HS-5 (cell line): ENCODE measurements at regions not wholly inside any gene's neighbourhood (a gene's known extent, or its start where the extent isn't known, plus 50 kb on each side); places are given as distances from the start of the nearest gene placed in this dataset.
"Not testable (repeated sequence)": the region's sequence is repeated elsewhere in the genome, so short reads cannot be mapped to it uniquely, and the experiment has no call there.

Source experiments
- DNase-seq: peaks from one replicate; pipeline ENCODE4 v3.0.0-alpha.2; 2012; ENCODE audit warnings: low read depth

GRCh38 chr20:53748176-53748575, 154.5 kb upstream of the ZNF217 start:
- no peak for DNase-seq

GRCh38 chr20:53743607-53744260, 150.1 kb upstream of the ZNF217 start:
- DNase-seq = no peak

DNA sequence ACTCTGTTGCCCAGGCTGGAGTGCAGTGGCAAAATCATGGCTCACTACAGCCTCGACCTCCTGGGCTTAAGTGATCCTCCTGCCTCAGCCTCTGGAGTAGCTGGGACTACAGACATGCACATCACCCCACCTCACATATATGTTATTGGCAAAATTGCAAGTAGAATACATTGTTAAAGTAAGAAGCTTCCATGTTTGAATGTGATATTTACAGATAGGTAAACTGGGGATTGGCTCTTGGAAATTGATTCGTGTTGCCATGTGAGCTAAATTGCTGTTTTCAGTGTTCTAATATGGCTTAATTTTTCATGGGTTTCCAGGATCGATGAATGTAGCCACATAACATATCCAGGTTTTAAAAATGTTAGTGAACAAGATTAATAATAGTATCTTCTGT, 149.0 kb upstream of the ZNF217 start:
- DNase-seq = no peak

DNA sequence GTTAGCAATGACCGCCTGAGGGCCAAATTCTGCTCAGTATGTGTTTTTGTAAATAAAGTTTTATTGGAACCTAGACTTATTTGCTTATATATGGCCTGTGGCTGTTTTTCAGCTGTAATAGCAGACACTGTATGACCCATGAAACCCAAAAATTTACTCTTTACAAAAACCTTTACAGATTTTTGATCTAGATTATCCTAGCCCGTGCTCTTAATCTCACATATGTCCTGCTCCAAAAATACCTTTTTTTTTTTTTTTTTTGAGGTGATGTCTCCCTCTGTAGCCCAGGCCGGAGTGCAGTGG, 148.0 kb upstream of the ZNF217 start:
- no peak for DNase-seq

GRCh38 chr20:53739799-53740785, 146.5 kb upstream of the ZNF217 start:
- no peak for DNase-seq

DNA sequence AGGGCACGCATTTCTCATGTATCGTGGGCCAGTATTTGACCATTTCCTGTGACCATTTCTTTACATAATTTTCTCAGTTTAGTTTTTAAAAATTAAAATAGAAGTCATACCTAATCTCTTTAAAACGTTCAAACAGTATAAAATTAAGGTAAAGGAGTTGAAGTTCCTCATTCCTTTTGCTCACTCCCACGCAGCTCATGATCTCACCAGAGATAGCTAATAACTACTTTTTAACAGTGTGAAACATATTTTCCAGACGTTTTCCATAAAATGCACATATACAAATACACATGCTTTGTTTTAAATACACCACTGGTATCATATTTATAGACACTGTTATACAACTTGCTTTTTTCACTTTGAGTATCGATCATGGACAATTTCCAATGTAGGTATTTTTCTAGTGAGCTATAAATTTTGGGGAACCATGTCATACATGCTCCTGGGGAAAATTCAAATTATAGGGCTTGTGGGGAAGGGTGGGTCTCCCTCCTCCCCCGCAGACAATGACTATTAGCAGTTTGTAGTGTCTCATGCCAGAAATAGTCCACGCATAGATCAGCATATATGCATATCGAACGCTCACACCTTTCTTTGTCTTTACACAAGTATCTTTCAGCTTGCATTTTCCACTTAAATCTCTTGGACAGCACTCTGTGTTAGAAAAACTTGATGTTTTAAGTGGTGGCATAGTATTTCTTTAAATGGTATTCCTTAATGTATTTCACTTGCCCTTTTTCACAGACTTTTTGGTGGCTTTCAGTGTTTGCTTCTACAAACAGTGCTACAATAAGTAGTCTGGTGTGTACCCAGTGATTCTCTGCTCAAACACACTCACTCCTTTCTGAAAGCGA, 145.5 kb upstream of the ZNF217 start:
- no peak for DNase-seq

DNA sequence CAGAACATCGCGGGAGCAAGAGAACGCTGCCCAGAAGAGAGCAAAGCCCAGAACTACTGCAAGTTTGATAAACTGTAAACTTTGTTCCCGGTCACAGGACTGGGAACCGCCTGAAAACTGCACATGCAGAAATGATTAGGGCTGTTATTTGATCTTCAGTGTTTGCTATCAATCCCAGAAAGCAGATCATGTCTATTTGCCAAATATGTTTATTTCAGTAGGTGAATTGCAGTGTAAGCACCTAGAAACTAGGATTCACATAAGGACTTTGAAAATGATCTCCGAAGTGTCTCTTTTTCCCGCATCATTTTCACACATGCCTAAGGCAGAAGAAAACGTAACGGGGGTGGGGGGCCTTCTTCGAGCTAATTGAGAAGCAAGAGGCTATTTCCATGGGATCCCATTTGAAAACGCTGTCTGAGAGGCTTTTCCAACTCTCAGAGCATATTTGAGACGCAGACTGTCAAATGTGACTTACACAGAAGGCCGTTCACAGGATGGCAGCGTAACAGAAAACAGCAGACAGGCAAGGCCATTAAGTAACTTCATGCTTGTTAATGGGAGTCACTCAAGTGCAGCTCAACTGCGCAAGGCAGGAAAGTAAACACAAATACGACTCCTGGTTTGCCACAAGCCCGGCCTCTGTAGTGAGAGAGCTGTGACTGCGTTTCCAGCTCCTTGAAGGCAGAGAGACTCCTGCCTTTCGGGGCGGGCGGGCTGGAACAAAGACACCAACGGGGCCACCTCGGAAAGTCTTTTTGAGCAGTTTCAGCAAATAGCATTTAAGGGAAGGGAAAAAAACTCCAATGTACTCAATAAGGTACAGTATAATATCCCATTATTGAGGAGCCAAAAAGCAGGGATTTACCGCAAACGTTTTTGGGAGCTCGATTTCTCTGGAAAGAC, 144.7 kb upstream of the ZNF217 start:
- DNase-seq = no peak

GRCh38 chr20:53737396-53738038, 143.9 kb upstream of the ZNF217 start:
- DNase-seq = no peak

GRCh38 chr20:53736757-53737395, 143.2 kb upstream of the ZNF217 start:
- DNase-seq = no peak

- DNase-seq = no peak
Observed at GRCh38 chr20:53736122-53736756, 142.6 kb upstream of the ZNF217 start.

DNA sequence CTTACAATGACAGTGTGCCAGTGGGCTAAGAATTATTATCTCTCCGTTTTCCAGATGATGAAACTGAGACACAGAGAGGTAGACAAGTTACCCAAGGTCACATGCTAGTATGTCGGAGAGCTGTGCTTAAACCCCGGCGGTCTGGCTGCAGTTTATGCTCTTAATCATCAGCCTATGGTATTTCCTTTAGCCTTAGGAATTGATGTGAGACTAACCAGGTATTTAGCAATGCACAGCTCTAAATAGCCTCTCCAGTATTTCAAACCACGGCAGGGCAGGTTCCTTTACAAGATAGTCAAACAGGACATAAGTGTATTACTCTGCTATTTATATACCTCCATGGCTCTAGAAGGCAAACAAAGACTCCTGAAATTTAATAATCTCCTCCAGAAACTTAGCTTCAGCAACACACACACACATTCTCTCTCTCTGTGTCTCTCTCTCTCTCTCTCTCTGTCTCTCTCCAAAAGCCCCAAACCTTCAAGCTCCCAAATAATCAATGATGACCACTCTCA, 142.0 kb upstream of the ZNF217 start:
- peak; percentile 100 for DNase-seq

DNA sequence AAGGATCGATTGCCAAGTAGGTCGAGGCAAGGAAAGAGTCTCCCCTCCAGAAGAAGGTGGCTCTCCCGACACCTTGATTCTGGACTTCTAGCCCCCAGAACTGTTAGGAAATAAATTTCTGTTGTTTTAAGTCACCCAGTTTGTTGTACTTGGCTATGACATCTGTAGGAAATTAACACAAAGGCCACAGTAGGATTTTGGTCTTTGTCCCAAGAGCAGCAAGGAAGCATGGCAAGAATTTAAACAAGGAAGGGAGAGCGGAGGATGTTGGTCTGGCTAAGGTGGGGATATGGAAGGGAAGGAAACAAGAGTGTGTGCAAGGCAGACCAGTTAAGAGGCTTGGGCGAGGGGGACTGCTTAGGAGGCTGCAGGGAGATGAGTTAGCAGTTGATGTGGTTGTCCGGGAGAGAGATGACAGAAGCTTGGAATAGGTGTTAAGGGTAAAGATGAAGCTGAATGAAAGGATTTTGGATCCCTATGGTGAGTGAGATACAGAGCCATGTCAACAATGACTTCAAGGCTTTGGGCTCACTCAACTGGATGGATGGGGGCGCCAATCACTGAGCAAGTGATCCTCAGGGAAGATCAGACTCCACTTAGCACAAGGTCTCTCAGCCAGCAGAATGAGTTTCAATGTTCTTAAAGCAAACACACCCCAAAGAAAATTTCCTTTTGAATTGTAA, 140.5 kb upstream of the ZNF217 start:
- no peak for DNase-seq

DNA sequence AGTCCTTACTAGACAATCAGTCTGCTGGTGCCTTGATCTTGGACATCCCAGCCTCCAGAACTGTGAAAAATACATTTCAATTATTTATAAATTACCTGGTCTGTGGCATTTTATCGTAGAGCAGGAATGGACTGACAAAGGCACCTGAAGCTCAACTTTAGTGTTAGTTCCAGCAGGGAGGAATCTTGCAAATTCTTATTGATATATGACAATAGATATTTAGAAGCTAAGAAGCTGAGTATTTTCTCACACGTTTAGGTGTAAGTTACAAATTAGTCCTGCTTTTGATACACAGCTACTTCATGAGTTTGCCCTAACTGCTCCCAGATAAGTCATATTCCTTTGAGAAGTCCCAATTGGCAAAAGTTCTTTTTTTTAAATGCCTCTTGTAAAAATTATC, 138.0 kb upstream of the ZNF217 start:
- no peak for DNase-seq

DNA sequence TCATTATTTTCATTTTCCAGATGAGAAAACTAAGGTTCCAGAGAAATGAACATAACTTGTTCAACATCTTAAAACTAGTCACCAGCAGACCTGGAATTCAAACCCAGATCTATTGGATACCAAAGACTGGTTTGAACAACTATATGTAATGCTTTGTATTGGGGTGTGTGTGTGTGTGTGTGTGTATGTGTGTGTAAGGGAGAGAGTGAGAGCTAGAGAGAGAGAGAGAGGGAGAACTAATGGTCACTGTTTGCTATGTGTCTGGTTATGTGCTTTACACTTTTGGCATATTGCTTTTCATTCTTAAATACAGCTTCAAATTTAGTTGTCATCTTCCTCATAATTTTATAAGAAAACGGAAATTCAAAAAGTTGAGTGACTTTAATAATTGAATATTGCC, 134.7 kb upstream of the ZNF217 start:
- no peak for DNase-seq

- not testable (repeated sequence) for DNase-seq
Observed at GRCh38 chr20:53727239-53727638, 133.6 kb upstream of the ZNF217 start.

- DNase-seq = no peak
Observed at GRCh38 chr20:53725575-53725970, 131.9 kb upstream of the ZNF217 start.

GRCh38 chr20:53723621-53724020, 130.0 kb upstream of the ZNF217 start:
- no peak for DNase-seq

DNA sequence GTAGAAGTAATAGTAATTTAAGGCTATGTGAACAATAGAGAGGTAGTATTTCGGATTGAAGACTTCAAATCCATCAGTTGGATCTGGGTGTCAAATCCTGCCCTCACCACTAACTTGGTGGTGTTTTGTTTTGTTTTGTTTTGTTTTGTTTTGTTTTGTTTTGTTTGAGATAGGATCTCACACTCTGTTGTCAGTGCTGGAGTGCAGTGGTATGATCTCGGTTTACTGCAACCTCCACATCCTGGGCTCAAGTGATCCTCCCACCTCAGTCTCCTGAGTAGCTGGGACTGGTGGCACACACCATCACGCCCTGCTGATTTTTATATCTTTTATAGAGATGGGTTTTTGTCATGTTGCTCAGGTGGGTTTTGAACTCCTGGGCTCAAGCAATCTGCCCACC, 129.4 kb upstream of the ZNF217 start:
- no peak for DNase-seq

- no peak for DNase-seq
Observed at GRCh38 chr20:53722515-53723036, 128.9 kb upstream of the ZNF217 start.
